ENCODE measurements at regions not wholly inside any gene's neighbourhood (a gene's known extent, or its start where the extent isn't known, plus 50 kb on each side); places are given as distances from the start of the nearest gene placed in this dataset.

GRCh38 chr3:62956411-62956810, 81.2 kb upstream of the CADPS start:
- no peak for TF ChIP-seq CTCF (IDR thresholded peaks at IDR 0.05)
- no peak for TF ChIP-seq EZH2 (IDR thresholded peaks at IDR 0.05)

Measured in neural progenitor cell (in vitro differentiated cells).